ENCODE measurements at regions not wholly inside any gene's neighbourhood (a gene's known extent, or its start where the extent isn't known, plus 50 kb on each side); places are given as distances from the start of the nearest gene placed in this dataset.

DNA sequence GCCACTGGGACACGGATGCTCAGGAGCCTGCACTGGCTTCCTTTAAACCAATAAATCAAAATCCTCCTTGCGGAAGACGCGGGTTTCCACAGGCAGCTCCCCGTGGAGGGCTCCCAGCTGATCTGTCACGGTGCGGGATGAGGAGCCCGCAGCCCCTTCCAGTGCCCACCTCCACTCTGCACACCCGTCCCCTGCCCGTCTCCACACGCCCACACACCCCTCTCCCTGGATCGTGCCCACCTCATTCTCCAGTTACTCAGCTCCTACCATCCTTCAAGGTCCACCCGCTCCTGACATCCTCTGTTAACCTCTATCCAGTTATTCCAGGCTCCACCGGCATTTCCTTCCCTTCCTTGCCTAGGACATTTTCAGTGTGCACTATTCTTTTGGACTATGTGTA, 895.9 kb downstream of the TRIML1 start:
- Histone ChIP-seq H3K27me3 (no peaks in the 10 kb centered on the region), H3K4me3 (replicated peaks in 1 of 3) (no peak overlapping the region), H3K27ac (no peak overlapping the region), H3K36me3 (no peaks in the 10 kb centered on the region), H3K4me1 (no peaks in the 10 kb centered on the region), H3K9me3 (no peaks in the 10 kb centered on the region)
- TF ChIP-seq POLR2A (IDR thresholded peaks at IDR 0.05), result no peak
- TF ChIP-seq, protein P1, sequence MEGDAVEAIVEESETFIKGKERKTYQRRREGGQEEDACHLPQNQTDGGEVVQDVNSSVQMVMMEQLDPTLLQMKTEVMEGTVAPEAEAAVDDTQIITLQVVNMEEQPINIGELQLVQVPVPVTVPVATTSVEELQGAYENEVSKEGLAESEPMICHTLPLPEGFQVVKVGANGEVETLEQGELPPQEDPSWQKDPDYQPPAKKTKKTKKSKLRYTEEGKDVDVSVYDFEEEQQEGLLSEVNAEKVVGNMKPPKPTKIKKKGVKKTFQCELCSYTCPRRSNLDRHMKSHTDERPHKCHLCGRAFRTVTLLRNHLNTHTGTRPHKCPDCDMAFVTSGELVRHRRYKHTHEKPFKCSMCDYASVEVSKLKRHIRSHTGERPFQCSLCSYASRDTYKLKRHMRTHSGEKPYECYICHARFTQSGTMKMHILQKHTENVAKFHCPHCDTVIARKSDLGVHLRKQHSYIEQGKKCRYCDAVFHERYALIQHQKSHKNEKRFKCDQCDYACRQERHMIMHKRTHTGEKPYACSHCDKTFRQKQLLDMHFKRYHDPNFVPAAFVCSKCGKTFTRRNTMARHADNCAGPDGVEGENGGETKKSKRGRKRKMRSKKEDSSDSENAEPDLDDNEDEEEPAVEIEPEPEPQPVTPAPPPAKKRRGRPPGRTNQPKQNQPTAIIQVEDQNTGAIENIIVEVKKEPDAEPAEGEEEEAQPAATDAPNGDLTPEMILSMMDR (IDR thresholded peaks at IDR 0.05), result no peak
- 90 to 92% methylated on average over 14 of the region's 14 CpGs for WGBS, 2 donors
- no peak for DNase-seq
- intact Hi-C loops (cut with DNase I), result no loop called here

GRCh38 chr4:189035654-189036053, 896.4 kb downstream of the TRIML1 start:
- Histone ChIP-seq H3K27ac (no peak overlapping the region), H3K27me3 (no peaks in the 10 kb centered on the region), H3K4me3 (replicated peaks in 1 of 3) (no peak overlapping the region), H3K9me3 (no peaks in the 10 kb centered on the region), H3K36me3 (no peaks in the 10 kb centered on the region), H3K4me1 (no peaks in the 10 kb centered on the region)
- WGBS, 2 donors, result 93% methylated on average over 19 of the region's 19 CpGs
- no peak for DNase-seq
- TF ChIP-seq POLR2A (IDR thresholded peaks at IDR 0.05), result no peak
- TF ChIP-seq, protein P1 (IDR thresholded peaks at IDR 0.05), result no peak
- intact Hi-C loops (cut with DNase I), result no loop called here

DNA sequence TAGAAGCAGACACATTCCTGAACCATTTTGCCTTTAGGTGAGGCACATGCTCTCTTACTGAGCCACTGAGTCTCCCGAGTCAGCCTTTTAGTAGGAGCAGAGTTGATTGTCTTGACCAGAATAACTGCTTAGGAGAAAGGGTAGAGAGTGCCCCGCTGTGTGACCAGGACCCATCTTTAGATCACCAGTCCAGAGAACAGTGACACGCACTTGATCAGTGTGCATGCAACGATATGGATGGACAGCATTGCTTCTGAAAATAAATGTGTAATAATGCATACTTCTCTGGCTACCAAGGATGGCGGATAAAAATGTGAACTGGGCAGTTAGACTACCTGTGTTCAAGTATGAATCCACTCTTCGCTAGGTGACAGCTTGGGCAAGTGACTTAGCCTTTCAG, 897.7 kb downstream of the TRIML1 start:
- no peak for DNase-seq
- no peaks in the 10 kb centered on the region for H3K4me1 ChIP-seq
- no peak overlapping the region for H3K4me3 ChIP-seq (replicated peaks in 1 of 3)
- 81 to 83% methylated on average over 6 of the region's 6 CpGs for WGBS, 2 donors
- H3K9me3 ChIP-seq, result no peaks in the 10 kb centered on the region
- H3K27me3 ChIP-seq, result no peaks in the 10 kb centered on the region
- H3K27ac ChIP-seq, result no peak overlapping the region
- H3K36me3 ChIP-seq, result no peaks in the 10 kb centered on the region
- intact Hi-C loops (cut with DNase I), result no loop called here
- TF ChIP-seq, protein P1 (IDR thresholded peaks at IDR 0.05), result no peak
- no peak for TF ChIP-seq POLR2A (IDR thresholded peaks at IDR 0.05)

GRCh38 chr4:189046642-189047041, 894.0 kb upstream of the FRG1 start:
- WGBS, 2 donors, result 93 to 97% methylated on average over 1 of the region's 1 CpG
- intact Hi-C loops (cut with DNase I), result no loop called here
- H3K4me3 ChIP-seq (replicated peaks in 1 of 3), result no peak overlapping the region
- no peaks in the 10 kb centered on the region for H3K36me3 ChIP-seq
- TF ChIP-seq POLR2A (IDR thresholded peaks at IDR 0.05), result no peak
- TF ChIP-seq, protein P1 (IDR thresholded peaks at IDR 0.05), result no peak
- DNase-seq, result no peak
- H3K4me1 ChIP-seq, result peaks cover 0 to 4% of the 10 kb centered on the region in 2 donors
- no peaks in the 10 kb centered on the region for H3K27me3 ChIP-seq
- no peak overlapping the region for H3K27ac ChIP-seq
- H3K9me3 ChIP-seq, result no peaks in the 10 kb centered on the region

DNA sequence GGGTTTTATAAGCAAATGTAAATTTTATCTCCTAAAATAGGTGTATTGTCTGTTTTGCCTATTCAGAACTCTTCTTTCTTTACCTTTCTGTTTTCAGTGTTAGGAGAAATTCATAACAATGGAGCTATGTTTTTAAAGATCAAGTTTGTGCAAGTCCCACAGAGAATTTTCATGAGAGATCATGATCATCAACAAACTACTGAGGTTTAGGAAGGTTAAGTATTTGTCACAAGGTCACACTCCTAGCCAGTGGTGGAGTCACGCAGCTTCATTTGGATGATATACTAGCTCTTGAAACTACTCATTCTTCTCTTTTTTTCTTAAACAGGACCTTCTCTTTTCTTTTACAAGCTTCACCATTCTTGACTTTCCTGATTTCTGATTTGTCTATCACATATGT, 892.6 kb upstream of the FRG1 start:
- 85 to 86% methylated on average over 1 of the region's 1 CpG for WGBS, 2 donors
- TF ChIP-seq, protein P1 (IDR thresholded peaks at IDR 0.05), result no peak
- TF ChIP-seq POLR2A (IDR thresholded peaks at IDR 0.05), result no peak
- intact Hi-C loops (cut with DNase I), result no loop called here

More for the DNA sequence above, 892.6 kb upstream of the FRG1 start:
- Histone ChIP-seq H3K9me3 (no peaks in the 10 kb centered on the region), H3K27ac (no peak overlapping the region), H3K27me3 (no peaks in the 10 kb centered on the region), H3K36me3 (no peaks in the 10 kb centered on the region), H3K4me3 (replicated peaks in 1 of 3) (no peak overlapping the region), H3K4me1 (peaks cover 0 to 4% of the 10 kb centered on the region in 2 donors)
- no peak for DNase-seq

All from thyroid gland (tissue), 4 donors.